Stimulated activated naive CD4-positive, alpha-beta T cell (primary cell): ENCODE measurements at regions not wholly inside any gene's neighbourhood (a gene's known extent, or its start where the extent isn't known, plus 50 kb on each side); places are given as distances from the start of the nearest gene placed in this dataset.

Source experiments
- DNase-seq, 6 experiments: peaks; one replicate each; lab custom pipeline; 2025; lab: John Stamatoyannopoulos, UW

GRCh38 chr1:81489372-81489934 is 311.3 kb upstream of the ADGRL2 start:
- DNase-seq: no peak

- no peak for DNase-seq
These were observed 316.4 kb upstream of the ADGRL2 start for GRCh38 chr1:81484284-81484683.

DNA sequence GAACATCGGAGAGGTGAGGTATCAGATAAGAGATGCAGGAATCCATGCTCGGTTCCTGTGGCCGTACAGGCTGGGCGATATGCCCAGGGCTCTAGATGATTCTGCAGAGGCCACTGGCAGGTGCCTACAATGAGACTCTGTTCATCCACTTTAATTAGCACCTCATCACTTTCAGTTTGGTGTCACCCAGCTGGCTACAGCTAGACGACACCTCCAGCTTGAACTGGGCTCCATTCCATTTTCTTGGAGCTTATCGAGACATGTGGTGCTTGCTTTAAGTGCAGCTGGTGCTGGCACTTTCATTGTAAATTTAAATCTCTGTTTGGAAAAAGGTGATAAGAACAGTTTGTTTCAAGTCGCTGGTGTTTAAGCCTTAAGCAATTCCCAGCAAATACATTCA is 322.5 kb upstream of the ADGRL2 start:
- DNase-seq: no peak

DNA sequence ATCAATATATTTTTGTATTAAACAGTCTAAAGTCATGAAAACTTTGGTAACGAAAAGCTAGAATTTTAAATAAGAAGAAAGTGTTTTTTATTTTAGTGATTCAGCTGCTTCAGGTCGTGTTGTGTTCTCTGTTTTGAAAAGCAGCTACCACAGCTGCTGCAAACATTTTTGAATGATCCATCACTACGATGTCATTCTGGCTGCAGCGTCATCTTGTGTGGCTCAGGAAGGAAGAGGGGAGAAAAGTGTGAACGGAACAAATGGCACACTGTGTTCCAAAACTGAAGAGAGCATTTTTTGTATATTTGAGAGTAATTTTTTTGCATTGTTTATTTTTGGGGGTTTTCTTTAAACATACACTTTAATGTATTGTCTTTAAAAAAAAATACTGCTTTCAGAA is 323.0 kb upstream of the ADGRL2 start:
- DNase-seq: no peak

DNA sequence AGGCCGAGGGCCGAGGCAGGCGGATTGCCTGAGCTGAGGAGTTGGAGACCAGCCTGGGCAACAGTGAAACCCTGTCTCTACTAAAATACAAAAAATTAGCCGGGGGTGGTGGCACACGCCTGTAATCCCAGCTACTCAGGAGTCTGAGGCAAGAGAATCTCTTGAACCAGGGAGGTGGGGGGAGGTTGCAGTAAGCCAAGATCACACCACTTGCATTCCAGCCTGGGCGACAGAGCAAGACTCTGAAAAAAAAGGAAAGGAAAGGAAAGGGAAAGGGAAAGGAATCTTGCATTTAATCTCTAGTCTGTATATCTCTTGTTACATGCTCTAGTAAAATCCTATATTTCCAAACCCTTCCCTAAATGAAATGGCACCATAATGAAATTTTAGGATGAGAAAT is 328.3 kb upstream of the ADGRL2 start:
- DNase-seq: no peak

GRCh38 chr1:81471255-81471654 is 329.5 kb upstream of the ADGRL2 start:
- no peak for DNase-seq

DNA sequence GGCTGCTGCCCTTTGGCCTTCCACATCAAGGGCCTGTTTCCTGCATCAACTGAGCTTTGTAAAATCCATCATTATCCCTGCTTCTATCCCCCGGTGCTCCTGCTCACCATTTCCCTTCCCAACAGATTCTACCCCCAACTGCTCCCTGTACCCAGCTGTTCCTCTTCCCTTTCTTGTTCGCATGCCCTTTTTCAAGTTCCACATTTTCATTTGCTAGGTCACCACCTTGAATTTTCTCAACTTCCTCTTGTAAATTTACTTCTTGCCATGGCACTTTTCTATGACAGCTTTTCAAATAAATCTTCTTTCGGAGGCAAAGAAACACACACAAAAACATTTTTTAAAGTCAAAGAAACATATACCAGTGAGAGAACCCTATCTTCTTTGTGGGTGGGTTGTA is 330.5 kb upstream of the ADGRL2 start:
- DNase-seq: no peak

DNA sequence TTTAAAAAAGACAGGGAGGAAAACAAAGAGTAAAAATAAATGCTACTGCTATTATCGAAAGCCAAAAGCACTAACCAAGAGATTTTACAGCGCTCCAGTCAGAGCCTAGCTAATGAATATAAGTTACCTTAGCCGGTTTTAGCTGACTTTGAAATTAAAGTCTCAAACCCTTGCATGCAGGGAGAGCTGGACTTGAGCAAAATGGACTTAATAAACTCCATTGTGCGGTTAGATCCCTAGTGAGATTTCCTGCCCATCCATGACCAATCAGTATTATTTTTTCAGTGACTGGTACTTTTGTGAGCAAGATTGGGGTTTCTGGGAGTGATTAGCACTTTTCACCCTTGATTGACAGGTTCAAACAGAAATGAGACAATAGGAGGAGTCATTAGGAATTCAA is 333.4 kb upstream of the ADGRL2 start:
- DNase-seq: no peak

DNA sequence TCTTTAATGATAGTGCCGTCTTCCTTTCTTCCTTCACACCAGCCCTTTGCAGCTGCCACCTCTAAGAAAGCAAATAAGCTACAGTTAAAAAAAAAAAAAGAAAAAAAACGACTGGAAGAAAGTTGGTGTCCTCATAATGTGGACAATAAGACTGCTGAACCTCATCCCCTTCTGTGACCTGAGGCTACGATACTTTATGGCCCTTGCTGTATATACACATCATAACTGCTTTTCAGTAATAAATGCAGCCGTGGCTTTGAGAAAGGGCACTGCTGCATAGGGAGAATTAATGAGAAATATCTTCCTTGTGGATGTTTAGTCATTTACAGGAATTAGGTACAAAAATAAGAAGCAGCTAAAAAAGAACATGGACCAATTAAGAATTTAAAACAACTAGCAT is 333.8 kb upstream of the ADGRL2 start:
- DNase-seq: no peak

DNA sequence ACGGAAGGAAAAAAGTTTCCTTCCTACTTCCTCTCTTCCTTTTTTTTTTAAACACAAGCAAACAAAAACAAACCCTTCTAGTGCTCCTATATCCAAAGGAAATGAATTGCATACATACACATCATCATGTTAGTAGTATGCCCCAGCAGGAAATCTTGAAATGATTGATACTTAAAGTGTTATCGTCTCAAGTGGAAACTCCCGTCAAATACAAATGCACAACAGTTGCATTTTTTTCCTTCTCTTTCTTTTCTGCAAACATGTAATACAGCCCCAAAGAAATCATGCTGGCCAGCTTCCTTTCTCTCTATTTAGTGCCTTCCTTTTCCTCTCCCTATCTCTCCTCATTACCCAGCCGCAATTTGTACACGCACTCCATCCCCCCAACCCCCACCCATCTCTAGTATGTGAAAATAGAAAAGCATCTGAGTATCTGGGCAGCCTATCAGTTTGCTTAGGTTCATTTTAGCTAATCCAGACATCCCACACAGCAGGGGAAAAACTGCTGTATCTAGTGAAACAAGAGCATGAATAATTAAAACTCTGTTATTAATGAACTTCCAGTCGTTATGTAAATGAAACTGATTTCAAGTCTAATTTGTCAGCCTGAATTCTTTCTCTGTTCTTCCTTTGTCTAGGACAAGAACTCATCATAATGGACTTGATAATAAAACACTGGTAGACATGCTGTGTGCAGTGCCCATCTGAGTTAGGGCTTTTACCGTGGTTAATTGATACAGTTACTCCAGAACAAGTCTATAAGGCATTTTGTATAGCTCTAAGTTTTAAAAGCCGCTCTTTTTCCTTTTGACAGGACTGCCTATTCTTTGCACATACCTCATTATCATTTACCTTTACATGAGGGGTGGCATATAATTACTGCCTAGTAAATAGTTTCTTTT is 336.5 kb upstream of the ADGRL2 start:
- no peak for DNase-seq

GRCh38 chr1:81459043-81459442 is 341.7 kb upstream of the ADGRL2 start:
- DNase-seq: no peak

- no peak for DNase-seq
These were observed 342.5 kb upstream of the ADGRL2 start for GRCh38 chr1:81458186-81458585.

GRCh38 chr1:81455481-81455880 is 345.3 kb upstream of the ADGRL2 start:
- DNase-seq: no peak

DNA sequence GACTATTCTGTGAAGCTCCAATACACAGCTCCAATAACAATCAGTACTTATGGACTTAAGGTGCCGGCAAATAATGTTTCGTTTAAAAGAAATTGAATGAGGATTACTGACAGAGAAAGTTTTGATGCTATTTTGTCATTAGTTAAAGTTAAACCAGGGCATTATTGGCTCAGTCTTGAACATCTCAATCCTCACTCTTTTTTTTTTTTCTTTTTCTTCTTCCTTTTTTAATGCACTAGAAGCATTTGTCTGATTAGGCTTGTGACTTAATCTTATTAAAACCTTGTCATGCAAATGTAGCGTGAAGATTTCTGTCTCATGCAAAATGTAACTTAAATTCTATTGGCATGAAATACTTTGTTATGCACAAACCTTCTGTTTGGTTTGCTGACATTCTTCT is 346.8 kb upstream of the ADGRL2 start:
- no peak for DNase-seq

DNA sequence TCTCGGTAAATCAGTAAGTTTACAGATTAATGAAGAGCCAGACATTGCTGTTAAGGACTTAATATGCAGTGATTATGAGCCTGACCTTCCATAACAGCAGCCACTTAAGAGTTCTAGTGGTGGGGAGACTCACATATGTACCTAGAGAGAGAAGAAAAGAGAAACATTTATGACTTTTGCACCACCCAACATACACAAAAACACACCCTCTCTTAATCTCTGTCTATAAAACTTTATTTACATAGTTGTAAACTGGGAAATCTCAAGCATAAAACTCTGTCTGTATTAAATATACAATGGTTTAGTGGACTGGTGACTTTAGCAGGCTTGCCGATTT is 347.4 kb upstream of the ADGRL2 start:
- DNase-seq: no peak

DNA sequence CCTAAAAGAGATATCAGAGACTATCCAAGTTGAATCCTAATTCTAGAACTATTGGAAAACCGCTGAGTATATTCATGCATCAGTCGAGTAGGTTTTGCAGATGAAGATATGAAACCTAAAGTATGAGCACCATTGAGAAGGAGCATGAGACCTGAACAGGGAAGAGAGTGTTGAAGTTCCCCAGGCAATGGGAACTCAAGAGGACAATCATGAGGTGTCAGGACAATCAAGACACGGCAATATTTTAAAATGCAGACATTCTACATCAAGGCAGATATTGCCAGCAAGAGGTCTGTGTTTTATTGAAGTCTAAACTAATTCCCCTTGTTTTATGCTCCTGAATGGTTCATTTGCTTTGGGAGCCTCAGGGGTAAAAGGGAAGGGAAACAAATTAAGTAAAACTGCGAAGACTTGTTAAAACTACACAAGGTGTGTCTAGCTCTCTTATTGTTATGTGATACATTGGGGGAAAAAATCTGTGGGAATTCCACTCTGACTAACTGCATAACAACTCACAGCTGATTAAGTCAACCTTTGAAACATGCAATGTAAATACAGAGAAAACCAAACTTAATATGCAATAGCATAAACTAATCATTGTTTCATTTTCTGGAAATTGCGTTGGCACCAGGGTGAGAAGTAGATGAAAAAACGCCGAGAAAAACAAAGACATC is 347.9 kb upstream of the ADGRL2 start:
- DNase-seq: no peak

DNA sequence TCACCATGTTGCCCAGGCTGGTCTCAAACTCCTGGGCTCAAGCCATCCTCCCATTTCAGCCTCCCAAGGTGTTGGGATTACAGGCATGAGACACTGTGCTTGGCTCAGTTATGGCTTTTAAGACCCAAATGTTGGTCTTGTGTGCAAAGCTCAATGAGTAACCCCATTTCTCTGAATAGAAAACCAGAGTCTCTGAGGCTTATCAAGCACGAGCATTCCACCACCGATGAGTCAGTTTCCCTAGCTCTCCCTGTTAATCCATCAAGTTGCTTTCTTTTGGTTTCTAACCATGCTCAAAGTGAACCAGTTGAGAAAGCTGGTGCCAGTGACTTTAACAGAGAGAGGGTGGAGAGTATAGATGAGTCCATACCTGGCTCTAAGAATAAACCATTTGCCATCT is 350.9 kb upstream of the ADGRL2 start:
- no peak for DNase-seq

- no peak for DNase-seq
These were observed 354.6 kb upstream of the ADGRL2 start for GRCh38 chr1:81446000-81446669.

DNA sequence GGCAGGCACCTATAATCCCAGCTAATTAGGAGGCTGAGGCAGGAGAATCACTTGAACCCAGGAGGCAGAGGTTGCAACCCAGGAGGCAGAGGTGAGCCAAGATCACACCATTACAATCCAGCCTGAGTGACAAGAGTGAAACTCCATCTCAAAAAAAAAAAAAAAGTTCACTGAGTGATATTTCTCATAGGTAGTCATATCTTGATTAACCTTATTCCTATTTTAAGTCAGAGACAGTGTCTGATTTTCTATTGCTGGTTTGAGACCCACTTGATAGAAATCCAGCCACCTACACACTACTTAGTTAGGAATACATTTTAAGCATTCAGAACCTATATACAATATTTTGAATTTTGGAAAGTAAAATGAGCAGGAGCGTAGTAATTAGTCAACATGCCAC is 357.4 kb upstream of the ADGRL2 start:
- DNase-seq: no peak

GRCh38 chr1:81439046-81439823 is 361.5 kb upstream of the ADGRL2 start:
- no peak for DNase-seq

GRCh38 chr1:81437649-81438048 is 363.1 kb upstream of the ADGRL2 start:
- DNase-seq: no peak

DNA sequence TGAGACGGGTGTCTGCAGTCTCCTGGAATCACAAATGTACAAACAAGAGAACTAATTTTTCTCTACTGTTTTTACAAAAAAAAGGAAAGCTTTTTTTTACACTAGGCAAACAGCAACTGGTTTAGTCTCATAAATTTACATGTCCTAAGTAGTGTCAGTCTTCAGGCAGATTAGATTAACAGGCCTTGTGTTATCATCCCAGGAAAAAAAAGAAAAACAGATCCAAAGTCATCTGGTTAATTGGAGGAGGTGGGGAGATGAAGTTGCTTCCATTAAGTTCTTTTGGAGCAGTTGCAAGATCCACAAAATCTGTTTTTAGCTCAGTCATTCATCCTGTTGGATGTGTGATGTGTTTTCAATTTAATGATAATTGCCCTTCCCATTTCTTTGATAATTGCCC is 363.5 kb upstream of the ADGRL2 start:
- DNase-seq: no peak
